Trophoblast cell (in vitro differentiated cells and primary cell): ENCODE measurements at regions not wholly inside any gene's neighbourhood (a gene's known extent, or its start where the extent isn't known, plus 50 kb on each side); places are given as distances from the start of the nearest gene placed in this dataset.
A peak's percentile ranks its signal among the peaks of the same experiment; 100 is the strongest.

Source experiments
- DNase-seq, 2 donors: peaks; one replicate each; pipeline ENCODE4 v3.0.0-alpha.2; 2016
- H2AFZ ChIP-seq: 2 replicates; pipeline ENCODE4 v1.6.1; 2013; ENCODE audit warnings: low read length, moderate library complexity, mild to moderate bottlenecking; ENCODE audit not compliant: insufficient read depth, poor library complexity
- H2AK5ac ChIP-seq: 2 replicates; pipeline ENCODE4 v1.6.1; 2013; ENCODE audit warnings: mild to moderate bottlenecking, low read length
- H2BK120ac ChIP-seq: 2 replicates; pipeline ENCODE4 v1.6.1; 2013; ENCODE audit warnings: low read length, mild to moderate bottlenecking, moderate library complexity; ENCODE audit not compliant: insufficient read depth, poor library complexity
- H2BK12ac ChIP-seq: 2 replicates; pipeline ENCODE4 v1.6.1; 2013; ENCODE audit warnings: mild to moderate bottlenecking, low read length, moderate library complexity
- H2BK5ac ChIP-seq: 2 replicates; pipeline ENCODE4 v1.6.1; 2013; ENCODE audit warnings: low read length, low read depth, moderate library complexity, mild to moderate bottlenecking; ENCODE audit not compliant: poor library complexity
- H3K14ac ChIP-seq: 2 replicates; pipeline ENCODE4 v1.6.1; 2013; ENCODE audit warnings: mild to moderate bottlenecking, low read length
- H3K18ac ChIP-seq: 2 replicates; pipeline ENCODE4 v1.6.1; 2013; ENCODE audit warnings: mild to moderate bottlenecking, low read length
- H3K23ac ChIP-seq: 2 replicates; pipeline ENCODE4 v1.6.1; 2013; ENCODE audit warnings: low read length
- H3K27ac ChIP-seq: 2 replicates; pipeline ENCODE4 v1.5.1; 2013; ENCODE audit warnings: low read depth, mild to moderate bottlenecking, inconsistent platforms, low read length, moderate library complexity
- H3K27me3 ChIP-seq: 2 replicates; pipeline ENCODE4 v1.6.1; 2013; ENCODE audit warnings: inconsistent platforms, mild to moderate bottlenecking, low read length, moderate library complexity; ENCODE audit not compliant: insufficient read depth
- H3K36me3 ChIP-seq, 2 experiments: 1 replicate in 1 of 2; 2 replicates in 1 of 2; pipeline ENCODE4 v1.6.1; 2013; ENCODE audit warnings: low read length in 2 of 2, mild to moderate bottlenecking in 2 of 2, moderate library complexity in 1 of 2; ENCODE audit not compliant: insufficient read depth in 2 of 2, control insufficient read depth in 1 of 2
- H3K4ac ChIP-seq: 2 replicates; pipeline ENCODE4 v1.6.1; 2013; ENCODE audit warnings: low read depth, mild to moderate bottlenecking, low read length, moderate library complexity
- H3K4me1 ChIP-seq, 2 experiments: 1 replicate in 1 of 2; 2 replicates in 1 of 2; pipeline ENCODE4 v1.6.1; 2013; ENCODE audit warnings: low read length in 2 of 2, mild to moderate bottlenecking in 2 of 2, moderate library complexity in 1 of 2; ENCODE audit not compliant: insufficient read depth in 2 of 2, control insufficient read depth in 1 of 2
- H3K4me2 ChIP-seq: 2 replicates; pipeline ENCODE4 v1.6.1; 2013; ENCODE audit warnings: inconsistent platforms, mild to moderate bottlenecking, low read length, moderate library complexity
- H3K4me3 ChIP-seq: 2 replicates; pipeline ENCODE4 v1.5.1; 2013; ENCODE audit warnings: mild to moderate bottlenecking, low read depth, low read length, inconsistent platforms
- H3K79me1 ChIP-seq: one replicate; pipeline ENCODE4 v1.6.1; 2013; ENCODE audit warnings: low read length
- H3K79me2 ChIP-seq: 2 replicates; pipeline ENCODE4 v1.6.1; 2013; ENCODE audit warnings: low read length, mild to moderate bottlenecking; ENCODE audit not compliant: control insufficient read depth, insufficient read depth, poor library complexity
- H3K9ac ChIP-seq: 2 replicates; pipeline ENCODE4 v1.6.1; 2013; ENCODE audit warnings: mild to moderate bottlenecking, low read length
- H3K9me3 ChIP-seq: 2 replicates; pipeline ENCODE4 v1.6.1; 2013; ENCODE audit warnings: low read depth, mild to moderate bottlenecking, control low read depth, inconsistent platforms, low read length; ENCODE audit not compliant: insufficient read depth
- H4K12ac ChIP-seq: 2 replicates; pipeline ENCODE4 v1.6.1; 2013; ENCODE audit warnings: low read depth, mild to moderate bottlenecking, low read length, moderate library complexity
- H4K8ac ChIP-seq: 2 replicates; pipeline ENCODE4 v1.6.1; 2013; ENCODE audit warnings: low read depth, mild to moderate bottlenecking, low read length, moderate library complexity
- H4K91ac ChIP-seq: one replicate; pipeline ENCODE4 v1.6.1; 2013; ENCODE audit warnings: low read depth, mild to moderate bottlenecking, low read length, moderate library complexity
- WGBS: extraction: QIAGEN DNeasy Blood & Tissue Kit; methylation state at CpG from one replicate; pipeline ENCODE4 v1.1.7; 2013; ENCODE audit warnings: missing lambda C conversion rate; ENCODE audit not compliant: insufficient read length, insufficient coverage; ENCODE audit errors: extremely low coverage; 5-methylcytosine and 5-hydroxymethylcytosine counted together

DNA sequence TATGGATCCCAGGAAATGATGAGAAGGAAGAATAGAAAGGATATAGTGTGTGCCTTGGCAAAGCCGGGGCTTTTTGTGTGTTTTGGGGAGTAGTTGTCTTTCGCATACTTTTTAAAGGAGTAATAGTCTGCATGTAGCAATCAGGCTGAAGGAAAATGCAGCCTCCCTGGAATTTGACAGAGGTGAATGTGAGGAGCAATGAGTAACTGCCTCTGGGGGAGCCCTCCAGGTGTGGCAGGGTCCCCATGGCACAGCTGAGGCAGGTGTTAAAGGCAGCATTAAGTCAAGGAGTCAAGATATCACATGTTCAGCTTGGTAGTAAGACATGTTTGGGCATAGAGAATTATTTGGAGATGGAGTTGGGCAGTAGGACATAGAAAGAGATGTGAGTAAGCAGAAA is 203.1 kb downstream of the C6orf118 start:
- Histone ChIP-seq H2AFZ (no peak overlapping the region), H3K14ac (no peak overlapping the region), H4K8ac (no peak overlapping the region), H2BK5ac (no peak overlapping the region), H3K4ac (no peak overlapping the region), H3K4me3 (no peak overlapping the region), H4K12ac (no peak overlapping the region), H3K4me2 (no peak overlapping the region), H3K18ac (no peak overlapping the region), H3K36me3 (no peaks in the 10 kb centered on the region), H2BK12ac (no peak overlapping the region), H3K27me3 (no peaks in the 10 kb centered on the region), H4K91ac (no peak overlapping the region), H3K4me1 (no peaks in the 10 kb centered on the region), H2AK5ac (no peak overlapping the region), H3K79me1 (no peaks in the 10 kb centered on the region), H3K79me2 (no peaks in the 10 kb centered on the region), H3K9ac (no peak overlapping the region), H3K9me3 (peaks cover 2% of the 10 kb centered on the region), H2BK120ac (no peak overlapping the region), H3K27ac (no peak overlapping the region), H3K23ac (no peak overlapping the region)
- DNase-seq, result peak in 1 of 2 donors; percentile 13
- WGBS, result no CpG with 5 or more reads among the region's 2 CpGs

DNA sequence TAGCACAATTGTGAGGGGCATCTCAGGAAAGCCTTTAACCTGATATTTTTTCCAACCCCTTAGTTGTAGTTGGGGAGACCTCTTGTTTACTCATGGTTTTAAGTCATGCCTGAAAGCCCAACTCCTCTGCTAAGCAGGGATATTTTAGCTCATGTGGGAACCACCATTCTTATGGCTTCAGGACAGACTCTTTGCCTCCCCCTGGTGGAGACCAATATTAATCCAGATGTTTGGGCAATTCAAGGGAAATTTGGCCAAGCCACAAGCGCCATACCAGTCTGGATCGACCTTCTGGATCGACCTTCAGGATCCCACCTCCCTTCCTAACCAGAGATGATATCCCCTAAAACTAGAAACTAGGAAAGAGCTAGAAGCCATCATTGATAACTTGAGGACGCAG is 211.2 kb downstream of the C6orf118 start:
- no peak overlapping the region for H4K8ac ChIP-seq
- no peak overlapping the region for H2BK5ac ChIP-seq
- H2BK12ac ChIP-seq, result no peak overlapping the region
- H3K79me1 ChIP-seq, result no peaks in the 10 kb centered on the region
- no peak overlapping the region for H3K9ac ChIP-seq
- no peak overlapping the region for H3K23ac ChIP-seq
- no peak overlapping the region for H2AK5ac ChIP-seq
- no peak overlapping the region for H3K14ac ChIP-seq
- H3K18ac ChIP-seq, result no peak overlapping the region
- H3K27ac ChIP-seq, result no peak overlapping the region
- DNase-seq, result peak; percentile 10 to 14
- no peak overlapping the region for H3K4me2 ChIP-seq
- WGBS, result no CpG with 5 or more reads among the region's 4 CpGs
- H2AFZ ChIP-seq, result no peak overlapping the region
- H3K27me3 ChIP-seq, result no peaks in the 10 kb centered on the region
- no peak overlapping the region for H2BK120ac ChIP-seq
- H3K4me1 ChIP-seq, result no peaks in the 10 kb centered on the region
- H3K9me3 ChIP-seq, result peaks cover 3% of the 10 kb centered on the region
- no peak overlapping the region for H4K91ac ChIP-seq
- no peak overlapping the region for H3K4me3 ChIP-seq
- H3K36me3 ChIP-seq, result no peaks in the 10 kb centered on the region
- no peaks in the 10 kb centered on the region for H3K79me2 ChIP-seq
- no peak overlapping the region for H4K12ac ChIP-seq
- H3K4ac ChIP-seq, result no peak overlapping the region

DNA sequence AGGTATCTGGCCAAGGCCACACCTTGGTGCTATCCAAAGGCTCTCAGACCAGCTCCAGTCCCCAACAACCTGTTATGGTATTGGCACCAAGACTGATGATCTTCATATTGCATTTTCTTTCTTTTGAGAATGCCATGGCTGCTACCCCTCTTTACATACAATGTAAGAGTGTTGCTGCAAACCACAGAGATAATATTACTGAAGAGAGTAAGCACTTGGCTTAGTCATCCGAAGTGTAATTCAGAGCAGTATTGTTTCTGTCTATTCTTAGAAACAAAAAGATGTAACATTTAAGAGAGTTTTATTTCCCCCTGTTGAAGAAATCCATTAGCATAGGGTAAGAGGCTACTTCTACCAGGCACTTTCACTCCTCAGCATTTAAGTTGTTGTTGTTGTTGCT is 212.5 kb downstream of the C6orf118 start:
- Histone ChIP-seq H2BK120ac (no peak overlapping the region), H3K23ac (no peak overlapping the region), H3K9me3 (peaks cover 3% of the 10 kb centered on the region), H3K14ac (no peak overlapping the region), H2BK5ac (no peak overlapping the region), H2AK5ac (no peak overlapping the region), H3K4me3 (no peak overlapping the region), H4K12ac (no peak overlapping the region), H3K27me3 (no peaks in the 10 kb centered on the region), H3K18ac (no peak overlapping the region), H4K8ac (no peak overlapping the region), H4K91ac (no peak overlapping the region), H3K36me3 (no peaks in the 10 kb centered on the region), H3K27ac (no peak overlapping the region), H3K4me2 (no peak overlapping the region), H3K4me1 (no peaks in the 10 kb centered on the region), H3K79me1 (no peaks in the 10 kb centered on the region), H3K4ac (no peak overlapping the region), H2AFZ (no peak overlapping the region), H3K9ac (no peak overlapping the region), H2BK12ac (no peak overlapping the region), H3K79me2 (no peaks in the 10 kb centered on the region)
- no CpG with 5 or more reads among the region's 1 CpG for WGBS
- DNase-seq, result no peak

- no peak overlapping the region for H3K18ac ChIP-seq
- no CpG with 5 or more reads among the region's 5 CpGs for WGBS
- peaks cover 3% of the 10 kb centered on the region for H3K9me3 ChIP-seq
These were observed 213.2 kb downstream of the C6orf118 start for GRCh38 chr6:165096209-165096608.

More at GRCh38 chr6:165096209-165096608, 213.2 kb downstream of the C6orf118 start:
- no peaks in the 10 kb centered on the region for H3K27me3 ChIP-seq
- no peak overlapping the region for H3K14ac ChIP-seq
- no peak overlapping the region for H3K23ac ChIP-seq
- H2BK120ac ChIP-seq, result no peak overlapping the region
- no peak for DNase-seq
- no peak overlapping the region for H2BK12ac ChIP-seq
- no peak overlapping the region for H2AFZ ChIP-seq
- no peak overlapping the region for H3K9ac ChIP-seq
- no peak overlapping the region for H2AK5ac ChIP-seq
- no peak overlapping the region for H3K27ac ChIP-seq
- H4K8ac ChIP-seq, result no peak overlapping the region
- H2BK5ac ChIP-seq, result no peak overlapping the region
- H3K79me2 ChIP-seq, result no peaks in the 10 kb centered on the region
- no peak overlapping the region for H4K91ac ChIP-seq
- H3K4me3 ChIP-seq, result no peak overlapping the region
- H4K12ac ChIP-seq, result no peak overlapping the region
- H3K79me1 ChIP-seq, result no peaks in the 10 kb centered on the region
- no peak overlapping the region for H3K4ac ChIP-seq
- H3K36me3 ChIP-seq, result no peaks in the 10 kb centered on the region
- no peak overlapping the region for H3K4me2 ChIP-seq
- no peaks in the 10 kb centered on the region for H3K4me1 ChIP-seq
